Ovary (tissue), 1 donor: ENCODE measurements at regions not wholly inside any gene's neighbourhood (a gene's known extent, or its start where the extent isn't known, plus 50 kb on each side); places are given as distances from the start of the nearest gene placed in this dataset.

Experiments used
- EP300 ChIP-seq: sonication (generic); formaldehyde crosslinking; IDR thresholded peaks from one replicate; pipeline ENCODE4 v1.6.1; 2017; ENCODE audit warnings: antibody characterized with exemption
- POLR2A ChIP-seq: fragments of 450-650 bp; IDR thresholded peaks from one replicate; pipeline ENCODE4 v1.6.1; 2017; ENCODE audit warnings: antibody characterized with exemption, mild to moderate bottlenecking, moderate library complexity

- TF ChIP-seq POLR2A (no peak), EP300 (no peak)
Observed at GRCh38 chr2:76341439-76341838, 630.7 kb upstream of the GCFC2 start.
